Endodermal cell (in vitro differentiated cells): ENCODE measurements at regions not wholly inside any gene's neighbourhood (a gene's known extent, or its start where the extent isn't known, plus 50 kb on each side); places are given as distances from the start of the nearest gene placed in this dataset.

Experiments
- DNase-seq: peaks from one replicate; pipeline ENCODE4 v3.0.0-alpha.2; 2017
- H3K27ac ChIP-seq: 2 replicates; pipeline ENCODE4 v1.5.1; 2013; ENCODE audit warnings: mild to moderate bottlenecking, low read depth, low read length, moderate library complexity
- H3K27me3 ChIP-seq: 2 replicates; pipeline ENCODE4 v1.6.1; 2013; ENCODE audit warnings: mild to moderate bottlenecking, low read length, moderate library complexity; ENCODE audit not compliant: insufficient read depth, control insufficient read depth, poor library complexity, severe bottlenecking
- H3K36me3 ChIP-seq: 2 replicates; pipeline ENCODE4 v1.7.0; 2013; ENCODE audit warnings: mild to moderate bottlenecking, low read length, moderate library complexity; ENCODE audit not compliant: control insufficient read depth, insufficient read depth
- H3K4me1 ChIP-seq: one replicate; pipeline ENCODE4 v1.7.0; 2013; ENCODE audit warnings: low read length; ENCODE audit not compliant: control insufficient read depth, insufficient read depth
- H3K4me3 ChIP-seq: 2 replicates; pipeline ENCODE4 v1.5.1; 2013; ENCODE audit warnings: mild to moderate bottlenecking, low read length, moderate library complexity
- H3K9ac ChIP-seq: 2 replicates; pipeline ENCODE4 v1.6.1; 2013; ENCODE audit warnings: mild to moderate bottlenecking, low read length, moderate library complexity; ENCODE audit not compliant: poor library complexity, severe bottlenecking; ENCODE audit errors: extremely low read depth
- H3K9me3 ChIP-seq: 2 replicates; pipeline ENCODE4 v1.6.1; 2013; ENCODE audit warnings: mild to moderate bottlenecking, low read length, moderate library complexity; ENCODE audit not compliant: control insufficient read depth
- H3K27ac Mint-ChIP-seq: 2 replicates; pipeline ENCODE4 v1.8.0; 2020; ENCODE audit warnings: mixed read lengths
- H3K27me3 Mint-ChIP-seq: 2 replicates; pipeline ENCODE4 v1.8.0; 2021; ENCODE audit warnings: mild to moderate bottlenecking, mixed read lengths; ENCODE audit not compliant: insufficient read depth
- H3K36me3 Mint-ChIP-seq: 2 replicates; pipeline ENCODE4 v1.8.0; 2020; ENCODE audit warnings: low read depth, mixed read lengths
- H3K4me1 Mint-ChIP-seq: 2 replicates; pipeline ENCODE4 v1.8.0; 2020; ENCODE audit warnings: mixed read lengths
- H3K4me3 Mint-ChIP-seq: 2 replicates; pipeline ENCODE4 v1.8.0; 2020; ENCODE audit warnings: mild to moderate bottlenecking, moderate library complexity, mixed read lengths
- H3K9me3 Mint-ChIP-seq: 2 replicates; pipeline ENCODE4 v1.8.0; 2020; ENCODE audit warnings: mild to moderate bottlenecking, mixed read lengths
- CTCF ChIP-seq: fragments of 200-600 bp; sonication (generic); conservative IDR thresholded peaks from 2 replicates; pipeline ENCODE4 v1.5.0; 2021; ENCODE audit warnings: antibody characterized with exemption, mild to moderate bottlenecking
- WGBS, 2 experiments: methylation state at CpG; one replicate each; pipeline versions ENCODE4 v1.1.5 to v1.1.7; 2013; ENCODE audit warnings: missing lambda C conversion rate in 2 of 2, mixed read lengths in 1 of 2; ENCODE audit not compliant: insufficient coverage in 1 of 2, insufficient read length in 1 of 2; 5-methylcytosine and 5-hydroxymethylcytosine counted together

- H3K4me3 Mint-ChIP-seq = no peak overlapping the region
- Histone ChIP-seq H3K27ac (no peak overlapping the region), H3K9ac (no peak overlapping the region), H3K9me3 (peaks cover 5% of the 10 kb centered on the region), H3K4me1 (no peaks in the 10 kb centered on the region), H3K36me3 (no peaks in the 10 kb centered on the region), H3K4me3 (no peak overlapping the region), H3K27me3 (no peaks in the 10 kb centered on the region)
- DNase-seq = no peak
- no peak for TF ChIP-seq CTCF
- H3K4me1 Mint-ChIP-seq = no peaks in the 10 kb centered on the region
- H3K36me3 Mint-ChIP-seq = no peaks in the 10 kb centered on the region
- H3K9me3 Mint-ChIP-seq = peaks cover 3% of the 10 kb centered on the region
- H3K27ac Mint-ChIP-seq = no peak overlapping the region
- H3K27me3 Mint-ChIP-seq = no peaks in the 10 kb centered on the region
Measured at GRCh38 chr1:82538876-82539275, 738.1 kb downstream of the ADGRL2 start.

- WGBS, 2 experiments = 93 to 98% methylated on average over 5 to 6 of the region's 6 CpGs
- TF ChIP-seq CTCF = no peak
- Histone ChIP-seq H3K27ac (no peak overlapping the region), H3K4me1 (no peaks in the 10 kb centered on the region), H3K9me3 (peaks cover 10% of the 10 kb centered on the region), H3K27me3 (no peaks in the 10 kb centered on the region), H3K36me3 (no peaks in the 10 kb centered on the region), H3K4me3 (no peak overlapping the region), H3K9ac (no peak overlapping the region)
- no peak for DNase-seq
- Mint-ChIP-seq H3K36me3 (no peaks in the 10 kb centered on the region), H3K27me3 (no peaks in the 10 kb centered on the region), H3K27ac (no peak overlapping the region), H3K9me3 (peaks cover 11% of the 10 kb centered on the region), H3K4me3 (no peak overlapping the region), H3K4me1 (no peaks in the 10 kb centered on the region)
Measured at GRCh38 chr1:82534996-82535395, 734.3 kb downstream of the ADGRL2 start.

- Mint-ChIP-seq H3K4me1 (no peaks in the 10 kb centered on the region), H3K27me3 (no peaks in the 10 kb centered on the region), H3K27ac (no peak overlapping the region), H3K9me3 (peaks cover 8% of the 10 kb centered on the region), H3K4me3 (no peak overlapping the region), H3K36me3 (no peaks in the 10 kb centered on the region)
- Histone ChIP-seq H3K4me3 (no peak overlapping the region), H3K36me3 (no peaks in the 10 kb centered on the region), H3K9me3 (peaks cover 3% of the 10 kb centered on the region), H3K27me3 (no peaks in the 10 kb centered on the region), H3K27ac (no peak overlapping the region), H3K9ac (no peak overlapping the region), H3K4me1 (no peaks in the 10 kb centered on the region)
- TF ChIP-seq CTCF = no peak
- no peak for DNase-seq
Measured at GRCh38 chr1:82525378-82525777, 724.6 kb downstream of the ADGRL2 start.
